Activated CD4-positive, alpha-beta memory T cell treated with anti-CD3 and anti-CD28 coated beads, Interleukin-2, amount 10 ng/mL, durations not matched to agents 7 days and 5 days (primary cell): ENCODE measurements at regions not wholly inside any gene's neighbourhood (a gene's known extent, or its start where the extent isn't known, plus 50 kb on each side); places are given as distances from the start of the nearest gene placed in this dataset.

Source experiments
- CTCF ChIA-PET: fragments of 350-600 bp; sonication (Branson Sonifier 250); formaldehyde crosslinking; loops from one replicate; lab custom pipeline; 2021; ENCODE audit warnings: antibody characterized with exemption, inconsistent platforms; lab: Charles Lee
- POLR2A ChIA-PET: fragments of 350-600 bp; sonication (Branson Sonifier 250); formaldehyde crosslinking; loops from one replicate; lab custom pipeline; 2021; ENCODE audit warnings: antibody characterized with exemption; lab: Charles Lee
- DNase-seq: peaks from one replicate; pipeline ENCODE4 v3.0.0-alpha.2; 2020
- H3K27ac Mint-ChIP-seq: one replicate; pipeline ENCODE4 v1.8.0; 2021; ENCODE audit warnings: mild to moderate bottlenecking, mixed read lengths
- H3K27me3 Mint-ChIP-seq: one replicate; pipeline ENCODE4 v1.8.0; 2021; ENCODE audit warnings: mixed read lengths
- H3K36me3 Mint-ChIP-seq: one replicate; pipeline ENCODE4 v1.8.0; 2021; ENCODE audit warnings: low read depth, mixed read lengths
- H3K4me1 Mint-ChIP-seq: one replicate; pipeline ENCODE4 v1.8.0; 2021; ENCODE audit warnings: mixed read lengths
- H3K4me3 Mint-ChIP-seq: one replicate; pipeline ENCODE4 v1.8.0; 2021; ENCODE audit warnings: mild to moderate bottlenecking, mixed read lengths
- H3K9me3 Mint-ChIP-seq: one replicate; pipeline ENCODE4 v1.8.0; 2021; ENCODE audit warnings: mixed read lengths

DNA sequence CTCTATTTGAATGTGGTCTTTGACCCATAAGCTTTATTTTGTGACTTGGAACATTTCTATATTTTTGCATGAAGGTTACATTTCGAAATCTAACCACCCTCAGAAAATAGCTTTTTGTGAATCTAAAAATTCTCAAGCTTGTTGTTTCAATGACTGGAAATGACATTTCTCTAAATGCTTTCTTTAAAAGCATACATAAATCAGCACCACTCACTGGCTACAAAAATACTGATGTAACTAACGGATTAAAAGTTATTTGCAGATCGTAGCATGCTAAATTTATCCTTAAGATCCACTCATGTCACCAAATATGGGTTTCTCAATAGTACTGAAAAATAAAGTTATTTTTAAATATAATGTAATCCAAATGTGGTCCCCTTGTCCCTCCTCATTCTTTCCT is 55.2 kb upstream of the ACAN start:
- ChIA-PET POLR2A (no interaction called here), CTCF (no interaction called here)
- Mint-ChIP-seq H3K36me3 (no peaks in the 10 kb centered on the region), H3K4me1 (no peaks in the 10 kb centered on the region), H3K27ac (no peak overlapping the region), H3K27me3 (peaks cover 43% of the 10 kb centered on the region), H3K9me3 (no peaks in the 10 kb centered on the region), H3K4me3 (no peak overlapping the region)
- no peak for DNase-seq

DNA sequence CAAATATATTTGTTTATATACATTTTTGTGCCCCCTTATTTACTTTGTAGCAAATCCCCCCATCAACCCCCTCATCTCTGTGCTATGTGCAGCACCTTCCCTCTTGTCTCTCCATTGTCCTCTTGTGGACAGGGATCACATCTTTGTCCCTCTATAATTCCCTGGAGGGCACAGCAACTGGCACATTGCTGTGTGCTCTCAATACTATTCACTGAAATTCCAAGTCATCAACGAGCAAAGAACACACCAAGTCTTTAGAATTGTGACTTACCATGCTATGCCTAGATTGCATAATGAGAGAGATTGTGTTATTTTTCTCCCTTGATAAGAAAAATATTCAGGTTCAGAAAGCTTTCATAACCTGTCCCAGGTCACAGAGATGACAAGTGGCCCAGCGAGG is 54.6 kb upstream of the ACAN start:
- ChIA-PET POLR2A (no interaction called here), CTCF (no interaction called here)
- Mint-ChIP-seq H3K36me3 (no peaks in the 10 kb centered on the region), H3K4me3 (no peak overlapping the region), H3K27ac (no peak overlapping the region), H3K27me3 (peaks cover 41% of the 10 kb centered on the region), H3K9me3 (no peaks in the 10 kb centered on the region), H3K4me1 (no peaks in the 10 kb centered on the region)
- DNase-seq, result no peak

DNA sequence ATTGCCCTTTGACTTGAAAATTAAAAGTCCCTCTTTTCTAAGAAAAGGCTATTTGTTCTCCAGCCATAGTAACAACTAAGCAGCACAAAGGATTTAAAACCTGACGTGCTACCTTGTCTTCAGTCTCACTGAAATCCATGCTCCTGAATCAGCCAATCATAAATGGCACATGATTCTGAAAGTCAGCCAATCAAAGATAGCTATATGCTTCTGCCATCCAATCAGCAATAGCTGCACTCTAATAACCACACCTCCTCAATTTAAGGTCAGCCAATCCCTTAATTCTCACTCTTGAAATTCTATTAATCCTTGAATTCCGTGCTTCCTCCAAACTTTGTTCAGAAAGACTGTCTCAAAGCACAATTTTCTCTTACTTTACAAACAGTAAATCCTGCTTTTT is 53.5 kb upstream of the ACAN start:
- ChIA-PET CTCF (no interaction called here), POLR2A (no interaction called here)
- H3K36me3 Mint-ChIP-seq, result no peaks in the 10 kb centered on the region
- DNase-seq, result no peak
- no peaks in the 10 kb centered on the region for H3K9me3 Mint-ChIP-seq
- no peak overlapping the region for H3K4me3 Mint-ChIP-seq
- H3K27ac Mint-ChIP-seq, result no peak overlapping the region
- H3K27me3 Mint-ChIP-seq, result peaks cover 40% of the 10 kb centered on the region
- H3K4me1 Mint-ChIP-seq, result no peaks in the 10 kb centered on the region

DNA sequence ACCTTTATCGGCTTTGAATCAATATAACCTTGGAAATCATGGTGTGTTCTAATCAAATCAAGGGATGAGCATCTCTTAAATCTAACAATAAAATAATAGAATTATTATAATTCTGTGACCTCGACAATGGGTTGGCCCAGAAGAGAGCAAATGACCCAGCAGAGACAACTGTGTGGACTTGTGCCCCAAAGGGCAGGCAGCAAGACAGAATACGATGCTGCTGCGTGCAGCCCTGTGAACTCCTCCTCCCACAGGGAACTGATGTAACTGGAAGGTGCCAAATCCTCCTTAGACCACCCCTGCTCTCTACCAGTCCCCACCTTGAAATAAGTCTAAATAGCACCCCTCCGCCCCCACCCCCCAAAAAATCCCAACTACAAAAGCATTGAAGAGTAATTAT is 50.7 kb upstream of the ACAN start:
- H3K27me3 Mint-ChIP-seq, result peaks cover 30% of the 10 kb centered on the region
- ChIA-PET POLR2A (no interaction called here), CTCF (no interaction called here)
- H3K36me3 Mint-ChIP-seq, result no peaks in the 10 kb centered on the region
- no peak overlapping the region for H3K27ac Mint-ChIP-seq
- no peaks in the 10 kb centered on the region for H3K4me1 Mint-ChIP-seq
- DNase-seq, result no peak
- H3K9me3 Mint-ChIP-seq, result no peaks in the 10 kb centered on the region
- no peak overlapping the region for H3K4me3 Mint-ChIP-seq

DNA sequence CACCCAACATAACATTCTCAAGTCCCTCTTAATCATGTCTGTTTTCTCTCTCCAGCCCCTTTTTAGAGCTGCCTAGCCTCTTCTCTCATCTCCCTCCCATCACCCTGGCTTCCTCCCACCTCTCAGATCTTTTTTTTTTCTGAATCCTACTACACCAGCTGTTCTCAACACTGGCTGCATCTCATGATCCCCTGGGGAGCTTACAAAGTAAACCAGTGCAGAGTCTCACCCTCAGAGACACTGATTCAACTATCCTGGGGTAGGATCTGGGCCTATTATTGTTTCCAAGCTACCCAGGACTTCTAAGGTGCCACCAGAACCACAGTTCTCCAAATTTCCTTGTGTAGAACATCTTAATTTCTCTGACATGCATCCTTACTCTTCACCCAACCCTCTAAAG is 50.3 kb upstream of the ACAN start:
- ChIA-PET POLR2A (no interaction called here), CTCF (no interaction called here)
- Mint-ChIP-seq H3K36me3 (no peaks in the 10 kb centered on the region), H3K4me3 (no peak overlapping the region), H3K9me3 (no peaks in the 10 kb centered on the region), H3K4me1 (no peaks in the 10 kb centered on the region), H3K27ac (no peak overlapping the region), H3K27me3 (peaks cover 30% of the 10 kb centered on the region)
- DNase-seq, result no peak
